Hepatocyte (in vitro differentiated cells): ENCODE measurements at regions not wholly inside any gene's neighbourhood (a gene's known extent, or its start where the extent isn't known, plus 50 kb on each side); places are given as distances from the start of the nearest gene placed in this dataset.

Experiments
- DNase-seq: peaks from one replicate; pipeline ENCODE4 v3.0.0-alpha.2; 2016; ENCODE audit warnings: low spot score
- H2AFZ ChIP-seq: fragments of 200-600 bp; sonication (generic); 2 replicates; pipeline ENCODE4 v1.6.0; 2016; ENCODE audit warnings: antibody characterized with exemption, mild to moderate bottlenecking
- H3K27ac ChIP-seq: fragments of 200-600 bp; sonication (generic); 2 replicates; pipeline ENCODE4 v1.5.1; 2016; ENCODE audit warnings: mild to moderate bottlenecking
- H3K27me3 ChIP-seq: fragments of 200-600 bp; sonication (generic); 2 replicates; pipeline ENCODE4 v1.6.1; 2016
- H3K36me3 ChIP-seq: fragments of 200-600 bp; sonication (generic); replicated peaks from 2 replicates; pipeline ENCODE4 v1.5.1; 2016; ENCODE audit warnings: low read depth; ENCODE audit not compliant: insufficient read depth
- H3K4me1 ChIP-seq: fragments of 200-600 bp; sonication (generic); 2 replicates; pipeline ENCODE4 v1.5.1; 2016; ENCODE audit warnings: mild to moderate bottlenecking, moderate library complexity; ENCODE audit not compliant: insufficient read depth
- H3K4me2 ChIP-seq: fragments of 200-600 bp; sonication (generic); 2 replicates; pipeline ENCODE4 v1.6.0; 2016
- H3K4me3 ChIP-seq: fragments of 200-600 bp; sonication (generic); 2 replicates; pipeline ENCODE4 v1.5.1; 2016; ENCODE audit warnings: mild to moderate bottlenecking
- H3K79me2 ChIP-seq: fragments of 200-600 bp; sonication (generic); 2 replicates; pipeline ENCODE4 v1.6.0; 2017; ENCODE audit warnings: mild to moderate bottlenecking
- H3K9me2 ChIP-seq: fragments of 200-600 bp; sonication (generic); replicated peaks from 2 replicates; pipeline ENCODE4 v1.6.0; 2017; ENCODE audit warnings: mild to moderate bottlenecking; ENCODE audit not compliant: insufficient read depth
- H3K9me3 ChIP-seq: fragments of 200-600 bp; sonication (generic); 2 replicates; pipeline ENCODE4 v1.5.1; 2016; ENCODE audit warnings: low read depth, mild to moderate bottlenecking
- H4K20me1 ChIP-seq: fragments of 200-600 bp; sonication (generic); 2 replicates; pipeline ENCODE4 v1.6.0; 2016; ENCODE audit warnings: mild to moderate bottlenecking; ENCODE audit not compliant: insufficient read depth, poor library complexity, severe bottlenecking
- EZH2 ChIP-seq: fragments of 200-600 bp; sonication (generic); IDR thresholded peaks from 2 replicates; pipeline ENCODE4 v1.6.1; 2016; ENCODE audit warnings: antibody characterized with exemption, mild to moderate bottlenecking, borderline replicate concordance
- EZH2phosphoT487 ChIP-seq: fragments of 200-600 bp; sonication (generic); IDR thresholded peaks from one replicate; pipeline ENCODE4 v1.6.1; 2018; ENCODE audit warnings: antibody characterized with exemption, mild to moderate bottlenecking, low read depth, moderate library complexity; ENCODE audit not compliant: unreplicated experiment, severe bottlenecking
- WGBS: methylation state at CpG from one replicate; pipeline ENCODE4 v1.1.6; 2016; ENCODE audit warnings: low lambda C conversion rate; ENCODE audit errors: missing lambda C conversion rate; 5-methylcytosine and 5-hydroxymethylcytosine counted together
- TF ChIP-seq, protein P1 (sequence below): fragments of 200-600 bp; sonication (generic); IDR thresholded peaks from 2 replicates; pipeline ENCODE4 v1.5.1; 2016; ENCODE audit warnings: antibody characterized with exemption, mild to moderate bottlenecking; ENCODE audit not compliant: poor library complexity

DNA sequence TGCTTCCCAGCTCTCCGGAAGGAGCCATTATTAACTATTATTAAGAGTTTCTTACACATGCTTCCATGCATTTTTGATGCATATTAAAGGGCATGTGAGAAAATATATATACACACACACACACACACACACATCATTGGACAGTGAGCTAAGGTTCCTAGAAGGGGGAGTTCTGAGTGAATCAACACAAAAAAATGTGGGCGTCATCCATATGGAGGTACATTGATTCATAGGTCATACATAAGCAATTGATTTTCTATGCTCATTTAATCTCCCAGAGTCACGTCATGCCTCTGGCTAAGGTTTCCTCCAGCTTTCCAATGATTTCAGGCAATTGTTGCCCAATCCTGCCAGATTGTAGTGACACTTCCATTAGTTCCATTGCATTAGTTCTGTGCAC, 269.4 kb downstream of the DNAJB9 start:
- Histone ChIP-seq H3K4me3 (no peak overlapping the region), H3K79me2 (no peaks in the 10 kb centered on the region), H3K4me2 (no peak overlapping the region), H3K4me1 (no peaks in the 10 kb centered on the region), H2AFZ (no peak overlapping the region), H3K27me3 (no peaks in the 10 kb centered on the region), H3K27ac (no peak overlapping the region), H4K20me1 (no peaks in the 10 kb centered on the region), H3K9me2 (no peaks in the 10 kb centered on the region), H3K36me3 (no peaks in the 10 kb centered on the region), H3K9me3 (no peaks in the 10 kb centered on the region)
- TF ChIP-seq EZH2: no peak
- no peak for TF ChIP-seq EZH2phosphoT487
- TF ChIP-seq, protein P1, sequence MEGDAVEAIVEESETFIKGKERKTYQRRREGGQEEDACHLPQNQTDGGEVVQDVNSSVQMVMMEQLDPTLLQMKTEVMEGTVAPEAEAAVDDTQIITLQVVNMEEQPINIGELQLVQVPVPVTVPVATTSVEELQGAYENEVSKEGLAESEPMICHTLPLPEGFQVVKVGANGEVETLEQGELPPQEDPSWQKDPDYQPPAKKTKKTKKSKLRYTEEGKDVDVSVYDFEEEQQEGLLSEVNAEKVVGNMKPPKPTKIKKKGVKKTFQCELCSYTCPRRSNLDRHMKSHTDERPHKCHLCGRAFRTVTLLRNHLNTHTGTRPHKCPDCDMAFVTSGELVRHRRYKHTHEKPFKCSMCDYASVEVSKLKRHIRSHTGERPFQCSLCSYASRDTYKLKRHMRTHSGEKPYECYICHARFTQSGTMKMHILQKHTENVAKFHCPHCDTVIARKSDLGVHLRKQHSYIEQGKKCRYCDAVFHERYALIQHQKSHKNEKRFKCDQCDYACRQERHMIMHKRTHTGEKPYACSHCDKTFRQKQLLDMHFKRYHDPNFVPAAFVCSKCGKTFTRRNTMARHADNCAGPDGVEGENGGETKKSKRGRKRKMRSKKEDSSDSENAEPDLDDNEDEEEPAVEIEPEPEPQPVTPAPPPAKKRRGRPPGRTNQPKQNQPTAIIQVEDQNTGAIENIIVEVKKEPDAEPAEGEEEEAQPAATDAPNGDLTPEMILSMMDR: no peak
- 23% methylated on average over 3 of the region's 3 CpGs for WGBS
- DNase-seq: no peak

DNA sequence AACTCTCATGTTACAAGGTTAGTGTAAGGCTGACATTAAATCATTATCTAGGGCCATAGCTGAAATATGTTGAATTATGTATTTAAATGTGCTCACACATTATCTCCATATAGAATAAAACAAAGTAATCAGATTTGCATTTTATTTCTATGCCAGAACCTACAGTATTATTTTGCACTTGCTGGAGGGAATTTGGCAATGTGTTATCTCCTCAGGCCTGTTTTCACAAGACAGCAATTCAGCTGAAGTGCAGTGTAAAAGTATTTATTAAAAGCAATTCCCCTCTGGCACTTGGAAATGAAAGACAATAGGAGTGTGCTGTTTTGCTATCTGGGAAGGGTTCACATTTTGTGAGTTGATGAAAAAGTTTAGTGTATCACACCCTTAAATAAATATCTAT, 276.3 kb downstream of the DNAJB9 start:
- H3K4me2 ChIP-seq: no peak overlapping the region
- DNase-seq: no peak

DNA sequence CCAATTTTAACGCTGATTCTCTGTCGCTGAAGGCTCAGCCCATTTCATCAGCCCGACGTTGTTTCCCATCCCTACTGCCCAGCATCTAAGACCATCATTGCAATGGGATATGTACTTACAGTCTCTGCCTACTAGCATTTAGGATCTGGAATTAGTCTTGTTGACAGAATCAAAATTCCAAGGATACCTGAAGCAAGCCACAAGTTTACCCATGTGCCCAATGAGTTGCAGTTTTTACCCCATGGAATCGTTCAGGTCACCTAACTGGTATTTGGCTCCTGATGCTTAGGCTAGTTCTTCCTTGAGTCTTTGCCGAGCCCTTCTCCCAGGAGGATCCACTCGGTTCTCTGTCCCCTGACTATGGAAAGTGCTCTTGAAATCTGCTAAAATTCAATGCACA, 276.8 kb downstream of the DNAJB9 start:
- no peak for TF ChIP-seq EZH2
- no peak for TF ChIP-seq EZH2phosphoT487
- TF ChIP-seq, protein P1: no peak
- H3K79me2 ChIP-seq: no peaks in the 10 kb centered on the region
- H3K36me3 ChIP-seq: no peaks in the 10 kb centered on the region
- no peak overlapping the region for H3K4me2 ChIP-seq
- no peak overlapping the region for H2AFZ ChIP-seq
- no peaks in the 10 kb centered on the region for H3K27me3 ChIP-seq
- no peaks in the 10 kb centered on the region for H4K20me1 ChIP-seq
- H3K9me3 ChIP-seq: no peaks in the 10 kb centered on the region
- no peaks in the 10 kb centered on the region for H3K9me2 ChIP-seq
- H3K27ac ChIP-seq: no peak overlapping the region
- no peak for DNase-seq
- no peaks in the 10 kb centered on the region for H3K4me1 ChIP-seq
- no peak overlapping the region for H3K4me3 ChIP-seq
- 72% methylated on average over 7 of the region's 7 CpGs for WGBS

More for the DNA sequence above, 276.3 kb downstream of the DNAJB9 start:
- Histone ChIP-seq H3K27ac (no peak overlapping the region), H3K4me3 (no peak overlapping the region), H2AFZ (no peak overlapping the region), H3K27me3 (no peaks in the 10 kb centered on the region), H3K36me3 (no peaks in the 10 kb centered on the region), H4K20me1 (no peaks in the 10 kb centered on the region), H3K9me3 (no peaks in the 10 kb centered on the region), H3K4me1 (no peaks in the 10 kb centered on the region), H3K79me2 (no peaks in the 10 kb centered on the region), H3K9me2 (no peaks in the 10 kb centered on the region)
- TF ChIP-seq EZH2 (no peak), EZH2phosphoT487 (no peak)
- TF ChIP-seq, protein P1: no peak

DNA sequence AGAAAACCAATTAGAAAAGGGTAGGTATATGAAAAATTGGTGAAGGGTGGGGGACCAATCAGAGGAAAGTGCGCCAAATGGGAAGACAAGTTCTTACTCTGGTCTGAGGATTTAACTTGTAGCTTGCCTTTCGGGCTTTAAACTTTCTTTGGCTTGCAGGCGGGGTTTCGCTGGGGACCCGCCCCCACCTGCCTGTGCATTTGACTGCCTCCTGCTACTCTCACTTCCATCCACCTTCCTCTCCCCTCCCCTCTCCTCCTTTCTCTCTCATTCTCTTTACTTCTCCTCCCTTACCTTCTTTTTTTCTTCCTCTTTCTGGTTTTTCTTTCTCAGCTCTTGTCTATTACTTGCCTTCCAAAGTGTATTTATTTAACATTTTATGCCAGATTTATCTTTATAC, 278.8 kb downstream of the DNAJB9 start:
- no peak overlapping the region for H3K4me3 ChIP-seq
- H3K27me3 ChIP-seq: no peaks in the 10 kb centered on the region
- no peaks in the 10 kb centered on the region for H4K20me1 ChIP-seq
- WGBS: 96% methylated on average over 5 of the region's 5 CpGs
- TF ChIP-seq EZH2phosphoT487: no peak
- TF ChIP-seq, protein P1: no peak
- no peak for TF ChIP-seq EZH2
- no peaks in the 10 kb centered on the region for H3K4me1 ChIP-seq
- H3K9me3 ChIP-seq: no peaks in the 10 kb centered on the region
- no peaks in the 10 kb centered on the region for H3K36me3 ChIP-seq
- no peak overlapping the region for H2AFZ ChIP-seq
- H3K27ac ChIP-seq: no peak overlapping the region
- H3K9me2 ChIP-seq: no peaks in the 10 kb centered on the region
- no peaks in the 10 kb centered on the region for H3K79me2 ChIP-seq
- DNase-seq: no peak
- no peak overlapping the region for H3K4me2 ChIP-seq
